Gastroesophageal sphincter (tissue), 4 donors: ENCODE measurements at regions not wholly inside any gene's neighbourhood (a gene's known extent, or its start where the extent isn't known, plus 50 kb on each side); places are given as distances from the start of the nearest gene placed in this dataset.

Experiments used
- ATAC-seq: fragments of 150-250 bp; one replicate; pipeline ENCODE4 v1.9.1; 2016; ENCODE audit warnings: mild to moderate bottlenecking, moderate library complexity
- H3K27ac ChIP-seq, 4 donors: fragments of 200-600 bp; sonication (generic) in 3 of 4; 1 replicate in 3 of 4; 2 replicates in 1 of 4; pipeline ENCODE4 v1.5.1; 2016 to 2019
- H3K27me3 ChIP-seq: fragments of 200-600 bp; sonication (generic); one replicate; pipeline ENCODE4 v1.5.1; 2019
- H3K36me3 ChIP-seq, 2 donors: fragments of 200-600 bp; sonication (generic); one replicate each; pipeline ENCODE4 v1.5.1; 2019; ENCODE audit warnings: control low read depth in 1 of 2
- H3K4me1 ChIP-seq, 3 donors: fragments of 200-600 bp; sonication (generic); 1 replicate in 2 of 3; 2 replicates in 1 of 3; pipeline ENCODE4 v1.5.1; 2016 to 2019; ENCODE audit warnings: control low read depth in 2 of 3
- H3K4me3 ChIP-seq, 2 donors: fragments of 200-600 bp; sonication (generic); one replicate each; pipeline ENCODE4 v1.5.1; 2019; ENCODE audit warnings: mild to moderate bottlenecking in 1 of 2, moderate library complexity in 1 of 2
- H3K9me3 ChIP-seq, 3 donors: fragments of 200-600 bp; sonication (generic); one replicate each; pipeline ENCODE4 v1.5.1; 2017 to 2019; ENCODE audit warnings: control low read depth in 2 of 3
- CTCF ChIP-seq, 4 experiments: fragments of 200-600 bp in 2 of 4; fragments of 450-650 bp in 2 of 4; sonication (generic) in 1 of 4; IDR thresholded peaks; one replicate each; pipeline ENCODE4 v1.5.1; 2017 to 2019; ENCODE audit warnings: antibody characterized with exemption in 4 of 4, mild to moderate bottlenecking in 2 of 4, moderate library complexity in 2 of 4
- EP300 ChIP-seq: sonication (generic); formaldehyde crosslinking; IDR thresholded peaks from one replicate; pipeline ENCODE4 v1.6.1; 2017; ENCODE audit warnings: antibody characterized with exemption, mild to moderate bottlenecking
- POLR2A ChIP-seq, 2 donors: fragments of 450-650 bp; IDR thresholded peaks; one replicate each; pipeline ENCODE4 v1.6.1; 2017; ENCODE audit warnings: antibody characterized with exemption in 2 of 2, mild to moderate bottlenecking in 2 of 2, moderate library complexity in 1 of 2
- POLR2AphosphoS5 ChIP-seq: sonication (generic); formaldehyde crosslinking; IDR thresholded peaks from one replicate; pipeline ENCODE4 v1.6.1; 2017; ENCODE audit warnings: antibody characterized with exemption
- WGBS, 2 donors: methylation state at CpG; one replicate each; pipeline ENCODE4 v1.1.5; 2018; ENCODE audit warnings: low coverage in 1 of 2; 5-methylcytosine and 5-hydroxymethylcytosine counted together

- H3K4me3 ChIP-seq = no peak overlapping the region
- H3K27ac ChIP-seq = no peak overlapping the region
- WGBS, 2 donors = 79 to 90% methylated on average over 2 of the region's 2 CpGs
- no peaks in the 10 kb centered on the region for H3K9me3 ChIP-seq
- no peaks in the 10 kb centered on the region for H3K36me3 ChIP-seq
- H3K27me3 ChIP-seq = no peaks in the 10 kb centered on the region
- no peaks in the 10 kb centered on the region for H3K4me1 ChIP-seq
- ATAC-seq = no peak
- TF ChIP-seq CTCF (IDR thresholded peaks at IDR 0.05) = no peak
- no peak for TF ChIP-seq POLR2AphosphoS5
- TF ChIP-seq EP300 = no peak
- no peak for TF ChIP-seq POLR2A (IDR thresholded peaks at IDR 0.05)
Measured at GRCh38 chr3:88586121-88586640, 436.4 kb downstream of the C3orf38 start.

DNA sequence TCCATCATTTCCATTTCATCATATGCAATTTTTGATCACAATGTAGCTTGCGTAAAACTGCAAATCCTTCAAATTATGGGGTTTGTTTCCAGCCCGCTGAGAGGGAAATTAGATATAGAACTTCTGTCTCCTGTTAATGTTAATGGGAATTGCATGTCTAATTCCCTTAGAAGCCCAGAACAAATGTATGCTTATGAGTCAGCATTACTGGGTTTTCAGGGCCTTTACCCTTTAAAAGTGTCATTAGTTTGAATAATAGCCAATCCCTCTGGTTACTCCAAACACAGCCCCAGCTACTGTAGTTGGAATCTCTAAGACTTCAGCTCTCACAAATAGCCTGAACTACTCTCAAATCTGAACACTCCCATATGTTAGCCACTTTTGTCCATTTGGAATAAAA, 439.4 kb downstream of the C3orf38 start:
- H3K27ac ChIP-seq = no peak overlapping the region
- H3K4me1 ChIP-seq = no peaks in the 10 kb centered on the region
- no peaks in the 10 kb centered on the region for H3K36me3 ChIP-seq
- no peaks in the 10 kb centered on the region for H3K27me3 ChIP-seq
- WGBS, 2 donors = 58 to 85% methylated on average over 2 of the region's 2 CpGs
- no peak for ATAC-seq
- H3K9me3 ChIP-seq = no peaks in the 10 kb centered on the region
- TF ChIP-seq POLR2AphosphoS5 (no peak), EP300 (no peak), POLR2A (IDR thresholded peaks at IDR 0.05) (no peak), CTCF (IDR thresholded peaks at IDR 0.05) (no peak)
- H3K4me3 ChIP-seq = no peak overlapping the region

DNA sequence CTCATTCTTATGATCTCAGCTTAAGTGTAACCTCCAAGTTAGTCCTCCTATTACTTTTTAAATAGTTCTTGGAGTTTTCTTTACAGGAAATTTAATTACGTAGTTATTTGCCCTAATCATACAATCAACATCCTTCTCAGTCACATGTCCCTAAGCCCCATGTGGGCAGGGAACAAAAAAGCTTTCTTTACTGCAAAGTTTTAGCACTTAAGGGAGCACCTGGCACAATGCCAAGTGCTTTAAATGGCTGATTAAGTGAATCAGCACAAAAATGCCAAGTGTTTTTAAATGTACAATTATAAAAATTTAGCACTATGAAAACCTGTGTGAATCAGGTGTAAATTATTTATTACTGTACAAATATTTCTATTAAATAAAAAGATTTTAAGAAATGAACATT, 445.3 kb downstream of the C3orf38 start:
- no peak overlapping the region for H3K27ac ChIP-seq
- TF ChIP-seq POLR2A (IDR thresholded peaks at IDR 0.05) (no peak), EP300 (no peak), CTCF (IDR thresholded peaks at IDR 0.05) (no peak), POLR2AphosphoS5 (no peak)
- no peak for ATAC-seq
- H3K4me1 ChIP-seq = no peaks in the 10 kb centered on the region
- peaks cover 0 to 6% (median 0%) of the 10 kb centered on the region in 3 donors for H3K9me3 ChIP-seq
- H3K36me3 ChIP-seq = no peaks in the 10 kb centered on the region
- 40% methylated on average over 1 of the region's 1 CpG; no CpG with 5 or more reads in 1 of the 2 donors for WGBS, 2 donors
- H3K4me3 ChIP-seq = no peak overlapping the region
- no peaks in the 10 kb centered on the region for H3K27me3 ChIP-seq

- WGBS, 2 donors = 82% methylated on average over 1 of the region's 1 CpG; no CpG with 5 or more reads in 1 of the 2 donors
- TF ChIP-seq POLR2A (IDR thresholded peaks at IDR 0.05) (no peak), CTCF (IDR thresholded peaks at IDR 0.05) (no peak), POLR2AphosphoS5 (no peak), EP300 (no peak)
- Histone ChIP-seq H3K9me3 (peaks cover 0 to 6% (median 0%) of the 10 kb centered on the region in 3 donors), H3K36me3 (no peaks in the 10 kb centered on the region), H3K4me1 (no peaks in the 10 kb centered on the region), H3K27ac (no peak overlapping the region), H3K4me3 (no peak overlapping the region), H3K27me3 (no peaks in the 10 kb centered on the region)
- no peak for ATAC-seq
Measured at GRCh38 chr3:88596451-88596850, 446.7 kb downstream of the C3orf38 start.

- 83 to 96% methylated on average over 5 of the region's 5 CpGs for WGBS, 2 donors
Measured at GRCh38 chr3:88610820-88611219, 461.1 kb downstream of the C3orf38 start.

More at GRCh38 chr3:88610820-88611219, 461.1 kb downstream of the C3orf38 start:
- ATAC-seq = no peak
- Histone ChIP-seq H3K27me3 (no peaks in the 10 kb centered on the region), H3K4me3 (no peak overlapping the region), H3K36me3 (no peaks in the 10 kb centered on the region), H3K4me1 (no peaks in the 10 kb centered on the region), H3K27ac (no peak overlapping the region), H3K9me3 (no peaks in the 10 kb centered on the region)
- TF ChIP-seq EP300 (no peak), POLR2A (IDR thresholded peaks at IDR 0.05) (no peak), POLR2AphosphoS5 (no peak), CTCF (IDR thresholded peaks at IDR 0.05) (no peak)
